SK-N-MC (cell line): ENCODE measurements at regions not wholly inside any gene's neighbourhood (a gene's known extent, or its start where the extent isn't known, plus 50 kb on each side); places are given as distances from the start of the nearest gene placed in this dataset.
A peak's percentile ranks its signal among the peaks of the same experiment; 100 is the strongest.

Experiments used
- DNase-seq: peaks from one replicate; pipeline ENCODE4 v3.0.0-alpha.2; 2011; ENCODE audit warnings: low read depth, low spot score
- H3K27ac ChIP-seq: fragments of 200-600 bp; sonication (generic); 2 replicates; pipeline ENCODE4 v1.5.1; 2016; ENCODE audit warnings: mixed run types
- H3K36me3 ChIP-seq: fragments of 200-600 bp; sonication (generic); 2 replicates; pipeline ENCODE4 v1.6.1; 2017; ENCODE audit warnings: antibody characterized with exemption, low read length, mixed read lengths; ENCODE audit not compliant: insufficient read depth
- H3K4me3 ChIP-seq: fragments of 200-600 bp; sonication (generic); 2 replicates; pipeline ENCODE4 v1.5.1; 2016
- H3K9ac ChIP-seq: fragments of 200-600 bp; sonication (generic); 2 replicates; pipeline ENCODE4 v1.8.0; 2017; ENCODE audit warnings: mixed run types, mixed read lengths; ENCODE audit not compliant: insufficient read length
- H3K9me3 ChIP-seq: fragments of 200-600 bp; sonication (generic); 2 replicates; pipeline ENCODE4 v1.6.1; 2017; ENCODE audit warnings: low read depth, mild to moderate bottlenecking, antibody characterized with exemption, low read length, moderate library complexity, mixed read lengths
- EZH2 ChIP-seq: fragments of 200-600 bp; sonication (generic); IDR thresholded peaks from one replicate; pipeline ENCODE4 v1.6.1; 2017; ENCODE audit warnings: antibody characterized with exemption
- FOXP2 ChIP-seq: optimal IDR thresholded peaks from 2 replicates; pipeline ENCODE3; 2011; ENCODE audit warnings: mild to moderate bottlenecking, moderate library complexity; ENCODE audit not compliant: insufficient read depth; ENCODE audit errors: extremely low read length, control extremely low read depth
- POLR2AphosphoS5 ChIP-seq: IDR thresholded peaks from 2 replicates; pipeline ENCODE4 v1.6.1; 2012; ENCODE audit warnings: mild to moderate bottlenecking, low read depth, low read length, borderline replicate concordance

GRCh38 chr4:175871774-175872405 lies 59.8 kb upstream of the GPM6A start:
- Histone ChIP-seq H3K4me3 (no peak overlapping the region), H3K9me3 (no peaks in the 10 kb centered on the region), H3K36me3 (no peaks in the 10 kb centered on the region), H3K9ac (no peak overlapping the region), H3K27ac (no peak overlapping the region)
- no peak for DNase-seq
- TF ChIP-seq EZH2 (no peak), FOXP2 (no peak), POLR2AphosphoS5 (no peak)

GRCh38 chr4:175873707-175874106 lies 61.6 kb upstream of the GPM6A start:
- H3K36me3 ChIP-seq = no peaks in the 10 kb centered on the region
- no peak overlapping the region for H3K9ac ChIP-seq
- no peak for TF ChIP-seq EZH2
- TF ChIP-seq POLR2AphosphoS5 = peak; percentile 31; the same call in 1 of the 2 replicates
- no peak for TF ChIP-seq FOXP2
- H3K9me3 ChIP-seq = no peaks in the 10 kb centered on the region
- DNase-seq = peak; percentile 22
- no peak overlapping the region for H3K4me3 ChIP-seq
- H3K27ac ChIP-seq = no peak overlapping the region

- DNase-seq = no peak
- no peaks in the 10 kb centered on the region for H3K9me3 ChIP-seq
- no peaks in the 10 kb centered on the region for H3K36me3 ChIP-seq
- no peak overlapping the region for H3K4me3 ChIP-seq
- TF ChIP-seq FOXP2 (no peak), EZH2 (no peak), POLR2AphosphoS5 (no peak)
- no peak overlapping the region for H3K27ac ChIP-seq
- no peak overlapping the region for H3K9ac ChIP-seq
Measured at GRCh38 chr4:175874306-175874705, 62.2 kb upstream of the GPM6A start.

GRCh38 chr4:175875993-175876771 lies 64.1 kb upstream of the GPM6A start:
- no peak overlapping the region for H3K27ac ChIP-seq
- H3K9ac ChIP-seq = no peak overlapping the region
- H3K36me3 ChIP-seq = no peaks in the 10 kb centered on the region
- no peak overlapping the region for H3K4me3 ChIP-seq
- no peaks in the 10 kb centered on the region for H3K9me3 ChIP-seq
- no peak for DNase-seq
- no peak for TF ChIP-seq FOXP2
- no peak for TF ChIP-seq EZH2
- TF ChIP-seq POLR2AphosphoS5 = no peak

GRCh38 chr4:175882891-175883290 lies 70.8 kb upstream of the GPM6A start:
- TF ChIP-seq FOXP2 (no peak), POLR2AphosphoS5 (no peak), EZH2 (no peak)
- Histone ChIP-seq H3K4me3 (no peak overlapping the region), H3K9ac (no peak overlapping the region), H3K36me3 (no peaks in the 10 kb centered on the region), H3K9me3 (no peaks in the 10 kb centered on the region), H3K27ac (no peak overlapping the region)
- DNase-seq = no peak

GRCh38 chr4:175884048-175884447 lies 72.0 kb upstream of the GPM6A start:
- Histone ChIP-seq H3K36me3 (no peaks in the 10 kb centered on the region), H3K4me3 (no peak overlapping the region), H3K9ac (no peak overlapping the region), H3K27ac (no peak overlapping the region), H3K9me3 (no peaks in the 10 kb centered on the region)
- DNase-seq = no peak
- TF ChIP-seq EZH2 = no peak
- TF ChIP-seq POLR2AphosphoS5 = no peak
- TF ChIP-seq FOXP2 = no peak

GRCh38 chr4:175891231-175891630 lies 79.2 kb upstream of the GPM6A start:
- DNase-seq = no peak
- no peaks in the 10 kb centered on the region for H3K9me3 ChIP-seq
- TF ChIP-seq POLR2AphosphoS5 (no peak), EZH2 (no peak), FOXP2 (no peak)
- H3K27ac ChIP-seq = no peak overlapping the region
- H3K9ac ChIP-seq = no peak overlapping the region
- H3K4me3 ChIP-seq = no peak overlapping the region
- no peaks in the 10 kb centered on the region for H3K36me3 ChIP-seq

GRCh38 chr4:175891851-175892250 lies 79.8 kb upstream of the GPM6A start:
- Histone ChIP-seq H3K4me3 (no peak overlapping the region), H3K27ac (no peak overlapping the region), H3K9ac (no peak overlapping the region), H3K9me3 (no peaks in the 10 kb centered on the region), H3K36me3 (no peaks in the 10 kb centered on the region)
- DNase-seq = no peak
- TF ChIP-seq FOXP2 (no peak), POLR2AphosphoS5 (no peak), EZH2 (no peak)
